ENCODE measurements at regions not wholly inside any gene's neighbourhood (a gene's known extent, or its start where the extent isn't known, plus 50 kb on each side); places are given as distances from the start of the nearest gene placed in this dataset.

DNA sequence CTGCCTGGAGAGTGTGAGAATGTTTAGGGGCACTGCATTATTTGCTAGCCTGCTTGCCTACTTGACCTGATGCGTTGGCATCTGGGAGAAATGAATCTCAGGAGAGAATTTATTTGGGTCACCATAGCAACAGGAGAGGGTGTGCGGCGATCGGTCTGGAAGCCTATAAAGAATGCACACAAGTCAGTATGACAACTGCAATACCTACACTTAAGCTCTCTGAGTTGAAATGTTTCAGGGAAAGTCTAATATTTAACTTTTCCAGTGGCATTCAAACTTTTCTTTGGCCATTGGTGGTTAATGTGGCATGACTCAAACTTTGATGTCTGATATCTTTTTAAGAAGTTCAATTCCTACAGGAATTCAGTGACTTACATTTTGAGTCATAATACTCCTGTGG is 205.1 kb downstream of the NEDD1 start:
- no peak for TF ChIP-seq TAF1 (IDR thresholded peaks at IDR 0.05; ENCODE audit: borderline replicate concordance, insufficient read depth, low read length)
- TF ChIP-seq POLR2AphosphoS5 (IDR thresholded peaks at IDR 0.05; ENCODE audit: low read depth, low read length), result no peak
- no peak for TF ChIP-seq FOXP2 (optimal IDR thresholded peaks at IDR 0.05; ENCODE audit: borderline replicate concordance, extremely low read depth, extremely low read length, insufficient read depth)
- no peak for TF ChIP-seq SIN3A (IDR thresholded peaks at IDR 0.05; ENCODE audit: borderline replicate concordance, insufficient read depth, low read length)
- TF ChIP-seq REST (IDR thresholded peaks at IDR 0.05; ENCODE audit: insufficient read depth in 1 of 2, low read depth in 2 of 2, low read length in 2 of 2), result no peak

GRCh38 chr12:97118796-97119375 is 211.8 kb downstream of the NEDD1 start:
- TF ChIP-seq TAF1 (IDR thresholded peaks at IDR 0.05; ENCODE audit: borderline replicate concordance, insufficient read depth, low read length) (no peak), REST (IDR thresholded peaks at IDR 0.05; ENCODE audit: insufficient read depth in 1 of 2, low read depth in 2 of 2, low read length in 2 of 2) (no peak), SIN3A (IDR thresholded peaks at IDR 0.05; ENCODE audit: borderline replicate concordance, insufficient read depth, low read length) (no peak), POLR2AphosphoS5 (IDR thresholded peaks at IDR 0.05; ENCODE audit: low read depth, low read length) (no peak), FOXP2 (optimal IDR thresholded peaks at IDR 0.05; ENCODE audit: borderline replicate concordance, extremely low read depth, extremely low read length, insufficient read depth) (no peak)

- TF ChIP-seq TAF1 (IDR thresholded peaks at IDR 0.05; ENCODE audit: borderline replicate concordance, insufficient read depth, low read length), result no peak
- TF ChIP-seq REST (IDR thresholded peaks at IDR 0.05; ENCODE audit: insufficient read depth in 1 of 2, low read depth in 2 of 2, low read length in 2 of 2), result no peak
- TF ChIP-seq POLR2AphosphoS5 (IDR thresholded peaks at IDR 0.05; ENCODE audit: low read depth, low read length), result no peak
- no peak for TF ChIP-seq SIN3A (IDR thresholded peaks at IDR 0.05; ENCODE audit: borderline replicate concordance, insufficient read depth, low read length)
- no peak for TF ChIP-seq FOXP2 (optimal IDR thresholded peaks at IDR 0.05; ENCODE audit: borderline replicate concordance, extremely low read depth, extremely low read length, insufficient read depth)
These were observed 220.0 kb downstream of the NEDD1 start for GRCh38 chr12:97127061-97127460.

- TF ChIP-seq POLR2AphosphoS5 (IDR thresholded peaks at IDR 0.05; ENCODE audit: low read depth, low read length) (no peak), REST (IDR thresholded peaks at IDR 0.05; ENCODE audit: insufficient read depth in 1 of 2, low read depth in 2 of 2, low read length in 2 of 2) (no peak), SIN3A (IDR thresholded peaks at IDR 0.05; ENCODE audit: borderline replicate concordance, insufficient read depth, low read length) (no peak), FOXP2 (optimal IDR thresholded peaks at IDR 0.05; ENCODE audit: borderline replicate concordance, extremely low read depth, extremely low read length, insufficient read depth) (no peak), TAF1 (IDR thresholded peaks at IDR 0.05; ENCODE audit: borderline replicate concordance, insufficient read depth, low read length) (no peak)
These were observed 224.3 kb downstream of the NEDD1 start for GRCh38 chr12:97131220-97131981.
